Neural progenitor cell (in vitro differentiated cells): ENCODE measurements at regions not wholly inside any gene's neighbourhood (a gene's known extent, or its start where the extent isn't known, plus 50 kb on each side); places are given as distances from the start of the nearest gene placed in this dataset.

Source experiments
- CTCF ChIP-seq: fragments of 200-600 bp; sonication (generic); IDR thresholded peaks from 2 replicates; pipeline ENCODE4 v1.5.1; 2017; ENCODE audit warnings: antibody characterized with exemption, mild to moderate bottlenecking
- EZH2 ChIP-seq: fragments of 200-600 bp; sonication (generic); IDR thresholded peaks from 2 replicates; pipeline ENCODE4 v1.6.1; 2017; ENCODE audit warnings: antibody characterized with exemption, mild to moderate bottlenecking, moderate library complexity

DNA sequence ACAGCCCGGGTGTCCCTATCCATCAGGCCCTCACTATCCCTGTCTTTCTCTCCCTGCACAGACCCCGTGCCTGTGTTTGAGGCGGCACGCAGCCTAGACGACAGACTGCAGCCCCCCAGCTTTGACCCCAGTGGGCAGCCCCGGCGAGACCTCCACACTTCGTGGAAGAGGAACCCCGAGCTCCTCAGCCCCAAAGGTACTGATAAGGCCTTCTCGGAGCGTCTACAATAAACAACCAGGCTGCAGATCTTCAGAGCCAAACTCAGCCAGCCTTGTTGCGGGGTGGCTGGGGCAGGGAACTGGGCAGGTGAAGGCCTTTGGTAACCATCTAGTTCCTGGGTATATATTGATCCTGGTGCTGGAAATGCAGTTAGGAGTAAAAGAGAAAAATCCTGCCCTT, 77.5 kb downstream of the PHETA1 start:
- TF ChIP-seq CTCF (no peak), EZH2 (no peak)
